Psoas muscle (tissue), 7 donors: ENCODE measurements at regions not wholly inside any gene's neighbourhood (a gene's known extent, or its start where the extent isn't known, plus 50 kb on each side); places are given as distances from the start of the nearest gene placed in this dataset.

Experiments
- ATAC-seq, 4 donors: fragments of 200-7000 bp; cut with Tn5 transposase; one replicate each; pipeline ENCODE4 v1.9.1; 2020; ENCODE audit warnings: moderate library complexity in 3 of 4, mild to moderate bottlenecking in 2 of 4
- DNase-seq, 2 donors: peaks; one replicate each; pipeline ENCODE4 v3.0.0-alpha.2; 2020
- H3K27ac ChIP-seq: fragments of 200-600 bp; one replicate; pipeline ENCODE4 v1.8.0; 2022
- H3K27me3 ChIP-seq, 3 donors: fragments of 200-600 bp in 1 of 3; one replicate each; pipeline versions ENCODE4 v1.6.1 to v1.8.0; 2013 to 2022; ENCODE audit warnings: low read length in 2 of 3, mild to moderate bottlenecking in 2 of 3, moderate library complexity in 1 of 3; ENCODE audit not compliant: insufficient read depth in 3 of 3
- H3K36me3 ChIP-seq, 2 donors: fragments of 200-600 bp in 1 of 2; one replicate each; pipeline versions ENCODE4 v1.6.1 to v1.8.0; 2013 to 2022; ENCODE audit warnings: low read depth in 1 of 2, mild to moderate bottlenecking in 1 of 2, moderate library complexity in 1 of 2; ENCODE audit not compliant: insufficient read depth in 1 of 2
- H3K4me1 ChIP-seq: fragments of 200-600 bp; one replicate; pipeline ENCODE4 v1.8.0; 2022
- H3K4me3 ChIP-seq: fragments of 200-600 bp; one replicate; pipeline ENCODE4 v1.8.0; 2022; ENCODE audit warnings: mild to moderate bottlenecking
- H3K9me3 ChIP-seq: fragments of 200-600 bp; one replicate; pipeline ENCODE4 v1.8.0; 2022
- CTCF ChIP-seq: fragments of 200-600 bp; IDR thresholded peaks from one replicate; pipeline ENCODE4 v1.8.0; 2022; ENCODE audit warnings: antibody characterized with exemption
- WGBS, 3 donors: extraction: QIAGEN DNeasy Blood & Tissue Kit; methylation state at CpG; one replicate each; pipeline versions ENCODE4 v1.1.6 to v1.1.7; 2013; 5-methylcytosine and 5-hydroxymethylcytosine counted together
- intact Hi-C, 2 donors: fragments of 100-400 bp; cut with DNase I; formaldehyde crosslinking; loops; one replicate each; pipeline versions ENCODE4 v1.11.0 to v1.14.2; 2022
- donor health status: healthy with polysubstance abuse.
- donor health status: DM: no; HTN: no; CAD: no; lungs with moderate emphysema.
- donor health status: Bipolar disorder and iron deficiency.
- donor health status: healthy.
- donor health status: DM: yes; HTN: yes; CAD: no.
- donor health status: DM: no; HTN: no; CAD: no.
- donor health status: DM: yes; HTN: yes; CAD: no.

- 29 to 62% (median 39%) methylated on average over 1 of the region's 1 CpG for WGBS, 3 donors
- ATAC-seq (no peak), DNase-seq (no peak)
- Histone ChIP-seq H3K27ac (no peak overlapping the region), H3K4me1 (no peaks in the 10 kb centered on the region), H3K4me3 (no peak overlapping the region), H3K27me3 (no peaks in the 10 kb centered on the region), H3K9me3 (no peaks in the 10 kb centered on the region), H3K36me3 (no peaks in the 10 kb centered on the region)
- intact Hi-C loops = no loop called here
- no peak for TF ChIP-seq CTCF
Measured at GRCh38 chr2:220281771-220282170, 654.3 kb downstream of the SLC4A3 start.

GRCh38 chr2:220282236-220282635 lies 654.8 kb downstream of the SLC4A3 start:
- Histone ChIP-seq H3K4me3 (no peak overlapping the region), H3K9me3 (no peaks in the 10 kb centered on the region), H3K27ac (no peak overlapping the region), H3K27me3 (no peaks in the 10 kb centered on the region), H3K4me1 (no peaks in the 10 kb centered on the region), H3K36me3 (no peaks in the 10 kb centered on the region)
- no peak for TF ChIP-seq CTCF
- ATAC-seq = no peak
- WGBS, 3 donors = 83 to 86% (median 84%) methylated on average over 3 of the region's 3 CpGs
- DNase-seq = no peak
- intact Hi-C loops = no loop called here

GRCh38 chr2:220293966-220294365 lies 666.5 kb downstream of the SLC4A3 start:
- Histone ChIP-seq H3K9me3 (no peaks in the 10 kb centered on the region), H3K36me3 (no peaks in the 10 kb centered on the region), H3K27ac (no peak overlapping the region), H3K27me3 (no peaks in the 10 kb centered on the region), H3K4me1 (no peaks in the 10 kb centered on the region), H3K4me3 (no peak overlapping the region)
- intact Hi-C loops = no loop called here
- TF ChIP-seq CTCF = no peak
- ATAC-seq = no peak
- WGBS, 3 donors = 93 to 94% (median 94%) methylated on average over 1 of the region's 1 CpG
- DNase-seq = no peak

GRCh38 chr2:220296174-220296573 lies 668.7 kb downstream of the SLC4A3 start:
- no peak for TF ChIP-seq CTCF
- H3K27me3 ChIP-seq = no peaks in the 10 kb centered on the region
- H3K4me1 ChIP-seq = no peaks in the 10 kb centered on the region
- H3K27ac ChIP-seq = no peak overlapping the region
- no peaks in the 10 kb centered on the region for H3K9me3 ChIP-seq
- no peaks in the 10 kb centered on the region for H3K36me3 ChIP-seq
- intact Hi-C loops = no loop called here
- WGBS, 3 donors = 16 to 22% (median 19%) methylated on average over 2 of the region's 2 CpGs
- H3K4me3 ChIP-seq = no peak overlapping the region
- DNase-seq = no peak
- no peak for ATAC-seq

GRCh38 chr2:220297093-220297492 lies 669.7 kb downstream of the SLC4A3 start:
- intact Hi-C loops = no loop called here
- H3K36me3 ChIP-seq = no peaks in the 10 kb centered on the region
- no peak for ATAC-seq
- no peak for TF ChIP-seq CTCF
- WGBS, 3 donors = 46 to 47% (median 47%) methylated on average over 2 of the region's 2 CpGs
- no peak overlapping the region for H3K27ac ChIP-seq
- H3K4me3 ChIP-seq = no peak overlapping the region
- no peaks in the 10 kb centered on the region for H3K9me3 ChIP-seq
- no peaks in the 10 kb centered on the region for H3K27me3 ChIP-seq
- DNase-seq = no peak
- no peaks in the 10 kb centered on the region for H3K4me1 ChIP-seq
